ENCODE measurements at regions not wholly inside any gene's neighbourhood (a gene's known extent, or its start where the extent isn't known, plus 50 kb on each side); places are given as distances from the start of the nearest gene placed in this dataset.

GRCh38 chr13:70527599-70527998, 419.3 kb upstream of the KLHL1 start:
- Histone ChIP-seq H3K36me3 (ENCODE audit: insufficient read depth, low read length) (no peaks in the 10 kb centered on the region), H3K79me2 (ENCODE audit: insufficient read depth, low read length) (no peaks in the 10 kb centered on the region), H3K27me3 (ENCODE audit: insufficient read depth, low read length) (no peaks in the 10 kb centered on the region), H4K20me1 (ENCODE audit: insufficient read depth, low read length) (no peaks in the 10 kb centered on the region), H3K4me1 (ENCODE audit: insufficient read depth, low read length) (no peaks in the 10 kb centered on the region), H2AFZ (ENCODE audit: low read depth, low read length) (no peak overlapping the region), H3K27ac (ENCODE audit: low read depth, low read length) (no peak overlapping the region), H3K9me3 (ENCODE audit: insufficient read depth, low read depth, low read length) (no peaks in the 10 kb centered on the region), H3K4me3 (ENCODE audit: insufficient read depth, low read depth, low read length) (no peak overlapping the region), H3K9ac (ENCODE audit: low read length) (no peak overlapping the region), H3K4me2 (ENCODE audit: low read length) (no peak overlapping the region)
- no peaks in the 10 kb centered on the region for H3K9me3 Mint-ChIP-seq (ENCODE audit: unreplicated experiment)
- no peaks in the 10 kb centered on the region for H3K36me3 Mint-ChIP-seq (ENCODE audit: low read depth, unreplicated experiment)
- H3K4me3 Mint-ChIP-seq (ENCODE audit: unreplicated experiment) = no peak overlapping the region
- H3K4me1 Mint-ChIP-seq (ENCODE audit: low read depth, unreplicated experiment) = no peaks in the 10 kb centered on the region
- H3K27ac Mint-ChIP-seq (ENCODE audit: unreplicated experiment) = no peak overlapping the region
- TF ChIP-seq EZH2 (IDR thresholded peaks at IDR 0.05; ENCODE audit: insufficient read depth, low read length) = no peak
- TF ChIP-seq CTCF (IDR thresholded peaks at IDR 0.05; ENCODE audit: insufficient read depth, low read depth, low read length) = no peak
- no peaks in the 10 kb centered on the region for H3K27me3 Mint-ChIP-seq (ENCODE audit: low read depth, unreplicated experiment)
- no peak for DNase-seq (ENCODE audit: low read depth)
- FAIRE-seq = no peak

- Mint-ChIP-seq H3K27me3 (ENCODE audit: low read depth, unreplicated experiment) (no peaks in the 10 kb centered on the region), H3K4me3 (ENCODE audit: unreplicated experiment) (no peak overlapping the region), H3K27ac (ENCODE audit: unreplicated experiment) (no peak overlapping the region), H3K36me3 (ENCODE audit: low read depth, unreplicated experiment) (no peaks in the 10 kb centered on the region), H3K4me1 (ENCODE audit: low read depth, unreplicated experiment) (no peaks in the 10 kb centered on the region), H3K9me3 (ENCODE audit: unreplicated experiment) (no peaks in the 10 kb centered on the region)
- no peaks in the 10 kb centered on the region for H4K20me1 ChIP-seq (ENCODE audit: insufficient read depth, low read length)
- no peaks in the 10 kb centered on the region for H3K79me2 ChIP-seq (ENCODE audit: insufficient read depth, low read length)
- H3K36me3 ChIP-seq (ENCODE audit: insufficient read depth, low read length) = no peaks in the 10 kb centered on the region
- FAIRE-seq (no peak), DNase-seq (ENCODE audit: low read depth) (peak; percentile 2)
- H3K4me1 ChIP-seq (ENCODE audit: insufficient read depth, low read length) = no peaks in the 10 kb centered on the region
- H2AFZ ChIP-seq (ENCODE audit: low read depth, low read length) = no peak overlapping the region
- no peaks in the 10 kb centered on the region for H3K9me3 ChIP-seq (ENCODE audit: insufficient read depth, low read depth, low read length)
- no peak overlapping the region for H3K4me3 ChIP-seq (ENCODE audit: insufficient read depth, low read depth, low read length)
- TF ChIP-seq EZH2 (IDR thresholded peaks at IDR 0.05; ENCODE audit: insufficient read depth, low read length) (no peak), CTCF (IDR thresholded peaks at IDR 0.05; ENCODE audit: insufficient read depth, low read depth, low read length) (no peak)
- no peak overlapping the region for H3K9ac ChIP-seq (ENCODE audit: low read length)
- H3K4me2 ChIP-seq (ENCODE audit: low read length) = no peak overlapping the region
- H3K27ac ChIP-seq (ENCODE audit: low read depth, low read length) = no peak overlapping the region
- H3K27me3 ChIP-seq (ENCODE audit: insufficient read depth, low read length) = no peaks in the 10 kb centered on the region
These were observed 415.4 kb upstream of the KLHL1 start for GRCh38 chr13:70523622-70524021.

GRCh38 chr13:70520275-70521036, 412.2 kb upstream of the KLHL1 start:
- Mint-ChIP-seq H3K27me3 (ENCODE audit: low read depth, unreplicated experiment) (no peaks in the 10 kb centered on the region), H3K4me3 (ENCODE audit: unreplicated experiment) (no peak overlapping the region), H3K27ac (ENCODE audit: unreplicated experiment) (no peak overlapping the region), H3K36me3 (ENCODE audit: low read depth, unreplicated experiment) (no peaks in the 10 kb centered on the region), H3K9me3 (ENCODE audit: unreplicated experiment) (no peaks in the 10 kb centered on the region), H3K4me1 (ENCODE audit: low read depth, unreplicated experiment) (no peaks in the 10 kb centered on the region)
- Histone ChIP-seq H2AFZ (ENCODE audit: low read depth, low read length) (no peak overlapping the region), H3K9me3 (ENCODE audit: insufficient read depth, low read depth, low read length) (no peaks in the 10 kb centered on the region), H3K36me3 (ENCODE audit: insufficient read depth, low read length) (no peaks in the 10 kb centered on the region), H3K4me3 (ENCODE audit: insufficient read depth, low read depth, low read length) (no peak overlapping the region), H3K4me1 (ENCODE audit: insufficient read depth, low read length) (no peaks in the 10 kb centered on the region), H3K27ac (ENCODE audit: low read depth, low read length) (no peak overlapping the region), H3K79me2 (ENCODE audit: insufficient read depth, low read length) (no peaks in the 10 kb centered on the region), H4K20me1 (ENCODE audit: insufficient read depth, low read length) (no peaks in the 10 kb centered on the region), H3K4me2 (ENCODE audit: low read length) (no peak overlapping the region), H3K27me3 (ENCODE audit: insufficient read depth, low read length) (no peaks in the 10 kb centered on the region), H3K9ac (ENCODE audit: low read length) (no peak overlapping the region)
- FAIRE-seq (no peak), DNase-seq (ENCODE audit: low read depth) (no peak)
- TF ChIP-seq CTCF (IDR thresholded peaks at IDR 0.05; ENCODE audit: insufficient read depth, low read depth, low read length) (no peak), EZH2 (IDR thresholded peaks at IDR 0.05; ENCODE audit: insufficient read depth, low read length) (no peak)

All from astrocyte (in vitro differentiated cells and primary cell).